HG03469 (cell line): ENCODE measurements at regions not wholly inside any gene's neighbourhood (a gene's known extent, or its start where the extent isn't known, plus 50 kb on each side); places are given as distances from the start of the nearest gene placed in this dataset.

Experiments used
- ATAC-seq: cut with Tn5 transposase; IDR thresholded peaks from one replicate; pipeline ENCODE4 v1.9.1; 2021; ENCODE audit warnings: mild to moderate bottlenecking, moderate library complexity, moderate number of reproducible peaks; ENCODE audit not compliant: unreplicated experiment

DNA sequence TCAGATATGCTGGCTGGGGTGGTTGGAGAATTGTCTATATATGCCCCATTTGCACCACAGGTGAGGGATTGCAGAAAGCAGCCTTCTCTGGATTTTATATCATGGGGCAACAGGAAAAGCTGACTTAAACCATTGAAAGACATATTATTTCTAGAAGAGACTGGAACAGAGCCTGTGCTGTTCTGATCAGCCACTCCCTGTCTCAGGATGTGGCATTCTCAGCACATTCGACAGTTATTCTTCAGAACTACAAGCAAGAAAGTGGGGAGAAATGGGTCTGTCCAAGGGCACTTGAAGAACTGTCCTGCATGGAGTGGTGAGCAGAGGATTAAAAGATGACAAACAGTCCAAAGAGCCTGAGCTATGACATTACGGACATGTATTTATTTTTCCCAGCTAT, 67.8 kb upstream of the EPHA5 start:
- no peak for ATAC-seq

DNA sequence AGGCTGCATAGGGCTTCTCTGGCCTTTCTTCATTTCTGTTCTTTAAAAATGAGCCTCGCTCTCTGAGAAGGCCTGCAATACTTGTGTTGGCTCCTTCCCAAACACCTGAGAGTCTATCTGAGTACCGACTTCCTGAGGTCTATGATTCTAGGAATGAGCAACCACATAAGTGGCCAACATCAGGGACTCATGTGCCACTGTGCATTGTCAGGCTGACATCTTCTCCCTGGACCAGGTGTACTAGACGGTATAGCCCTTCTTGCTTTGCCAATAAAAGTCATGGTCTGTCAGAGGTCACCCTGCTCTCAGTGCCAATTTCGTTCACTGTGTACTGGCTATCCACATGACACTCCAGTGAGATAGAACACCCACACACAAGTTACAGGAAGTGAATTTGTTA, 67.4 kb upstream of the EPHA5 start:
- ATAC-seq = no peak

DNA sequence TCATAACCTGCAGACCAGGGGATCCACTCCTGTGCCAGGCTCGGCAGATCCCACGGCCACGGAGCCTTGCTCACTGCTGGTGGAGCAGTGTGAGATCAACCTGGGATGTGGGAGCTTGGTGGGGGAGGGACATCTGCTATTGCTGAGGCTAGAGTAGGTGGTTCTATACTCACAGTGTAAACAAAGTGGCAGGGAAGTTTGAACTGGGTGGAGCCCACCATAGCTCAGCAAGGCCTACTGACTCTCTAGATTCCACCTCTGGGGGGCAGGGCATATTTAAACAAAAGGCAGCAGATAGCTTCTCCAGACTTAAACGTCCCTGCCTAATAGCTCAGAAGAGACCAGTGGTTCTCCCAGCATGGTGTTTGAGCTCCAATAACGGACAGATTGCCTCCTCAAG, 54.7 kb upstream of the EPHA5 start:
- ATAC-seq = no peak
